Dedifferentiated amniotic fluid mesenchymal stem cell (primary cell): ENCODE measurements at regions not wholly inside any gene's neighbourhood (a gene's known extent, or its start where the extent isn't known, plus 50 kb on each side); places are given as distances from the start of the nearest gene placed in this dataset.

Experiments used
- DNase-seq: peaks from one replicate; pipeline ENCODE4 v3.0.0-alpha.2; 2016; ENCODE audit errors: extremely low spot score

DNA sequence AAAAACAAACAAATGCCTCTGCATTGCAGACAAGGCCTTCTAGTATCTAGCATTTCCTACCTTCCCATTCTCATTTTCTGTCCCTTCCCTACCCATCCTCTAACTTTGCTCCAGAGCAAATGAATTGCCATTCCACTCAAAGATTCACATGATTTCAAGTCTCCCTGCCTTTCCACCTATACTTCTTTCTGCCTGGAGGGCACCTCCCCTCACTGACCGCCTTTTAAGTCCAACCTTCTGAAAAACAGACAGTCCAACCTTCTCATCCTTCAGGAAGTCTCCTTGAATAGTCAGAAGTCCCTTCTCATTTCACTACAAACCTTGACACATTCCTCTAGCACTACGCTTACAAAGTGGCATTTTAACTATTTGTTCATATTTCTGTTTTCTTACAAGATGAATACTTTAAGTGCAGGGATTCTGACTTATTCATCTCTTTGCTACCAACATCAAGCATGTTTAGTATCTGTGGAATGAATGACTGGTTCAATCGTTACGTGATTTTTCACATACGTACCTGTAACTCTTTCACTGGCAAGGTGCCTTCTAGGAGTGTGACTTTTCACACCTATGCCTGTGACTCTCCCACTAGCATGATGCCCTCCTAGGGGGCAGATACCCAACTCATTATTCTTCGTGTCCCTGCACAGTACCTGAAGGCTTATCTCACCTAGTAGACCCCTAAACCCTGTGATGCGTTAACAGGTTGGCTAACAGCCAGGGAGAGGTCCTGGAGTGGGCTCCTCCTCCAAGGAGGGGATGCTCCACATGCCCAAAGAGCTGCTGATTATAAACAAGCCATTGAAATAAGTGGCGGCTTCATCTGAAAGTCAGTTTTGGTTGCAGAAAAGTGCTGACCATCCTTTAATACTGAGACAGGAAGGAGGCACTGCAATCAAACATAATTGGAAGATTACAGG lies 356.2 kb downstream of the MYCN start:
- no peak for DNase-seq

DNA sequence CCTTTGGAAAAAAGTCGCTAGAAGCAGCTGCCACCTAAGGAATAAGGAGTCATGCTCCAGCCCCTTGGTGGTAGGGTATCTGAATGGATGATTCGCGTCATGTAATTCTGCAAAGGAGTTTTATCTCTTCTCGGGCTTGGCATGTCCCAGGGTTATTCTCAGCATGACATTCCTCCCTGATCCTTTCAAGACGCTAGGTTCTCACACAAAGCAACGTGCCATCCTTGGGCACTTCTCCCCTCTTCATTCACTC lies 355.6 kb downstream of the MYCN start:
- DNase-seq, result no peak

DNA sequence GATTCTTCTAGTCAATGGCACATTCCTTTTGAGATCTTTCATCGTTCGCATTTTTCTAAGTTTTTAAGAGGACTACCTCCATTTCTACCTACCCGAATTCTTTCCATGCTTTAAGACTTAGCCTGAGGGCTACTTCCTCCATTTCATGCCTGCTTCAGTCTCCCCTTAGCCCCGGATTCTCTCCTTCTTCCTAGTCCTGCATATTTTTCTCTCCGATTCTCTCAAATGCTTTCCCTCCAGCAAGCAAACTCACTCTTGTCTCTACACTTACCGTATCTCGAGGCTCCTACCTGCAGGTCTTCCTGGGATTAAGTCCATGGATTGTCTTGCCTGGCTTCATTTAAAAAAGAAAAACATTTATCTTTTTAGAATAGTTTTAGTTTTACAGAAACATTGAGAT lies 354.4 kb downstream of the MYCN start:
- no peak for DNase-seq

DNA sequence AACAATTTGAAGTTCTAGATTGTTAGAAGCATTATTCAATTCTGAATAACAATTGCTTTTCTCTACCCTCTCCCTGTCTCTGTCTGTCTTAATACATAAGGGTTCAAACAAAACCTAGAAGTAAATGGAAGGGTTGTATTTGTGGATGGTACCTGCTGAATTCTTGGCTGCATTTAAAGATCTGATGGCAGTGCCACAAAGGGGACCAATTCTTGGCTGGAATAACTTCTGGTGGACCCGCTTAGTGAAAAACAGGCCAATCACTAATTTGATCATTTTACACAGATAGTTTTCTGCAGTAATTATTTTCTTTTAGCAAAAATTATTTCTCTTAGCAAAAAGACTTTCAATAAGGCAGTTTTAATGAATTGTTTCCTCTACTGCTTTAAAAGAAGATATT lies 353.5 kb downstream of the MYCN start:
- no peak for DNase-seq

DNA sequence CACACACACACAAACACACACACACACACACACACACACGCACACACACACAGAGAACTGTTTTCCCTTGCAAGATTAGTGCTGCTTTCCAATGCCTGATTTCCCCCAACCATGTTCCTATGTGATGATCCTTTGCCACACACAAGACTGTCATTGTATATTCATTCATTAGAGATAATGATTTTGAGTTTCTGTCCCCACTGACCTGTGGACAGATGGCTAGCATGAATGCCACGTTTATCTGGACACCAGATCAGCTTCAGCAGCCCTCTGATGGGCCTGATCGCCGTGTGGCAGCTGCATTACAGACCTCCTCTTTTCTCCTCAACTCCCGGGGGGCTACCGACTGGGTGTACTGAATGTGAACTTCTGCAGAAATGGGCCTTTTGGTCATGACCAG lies 353.0 kb downstream of the MYCN start:
- no peak for DNase-seq

DNA sequence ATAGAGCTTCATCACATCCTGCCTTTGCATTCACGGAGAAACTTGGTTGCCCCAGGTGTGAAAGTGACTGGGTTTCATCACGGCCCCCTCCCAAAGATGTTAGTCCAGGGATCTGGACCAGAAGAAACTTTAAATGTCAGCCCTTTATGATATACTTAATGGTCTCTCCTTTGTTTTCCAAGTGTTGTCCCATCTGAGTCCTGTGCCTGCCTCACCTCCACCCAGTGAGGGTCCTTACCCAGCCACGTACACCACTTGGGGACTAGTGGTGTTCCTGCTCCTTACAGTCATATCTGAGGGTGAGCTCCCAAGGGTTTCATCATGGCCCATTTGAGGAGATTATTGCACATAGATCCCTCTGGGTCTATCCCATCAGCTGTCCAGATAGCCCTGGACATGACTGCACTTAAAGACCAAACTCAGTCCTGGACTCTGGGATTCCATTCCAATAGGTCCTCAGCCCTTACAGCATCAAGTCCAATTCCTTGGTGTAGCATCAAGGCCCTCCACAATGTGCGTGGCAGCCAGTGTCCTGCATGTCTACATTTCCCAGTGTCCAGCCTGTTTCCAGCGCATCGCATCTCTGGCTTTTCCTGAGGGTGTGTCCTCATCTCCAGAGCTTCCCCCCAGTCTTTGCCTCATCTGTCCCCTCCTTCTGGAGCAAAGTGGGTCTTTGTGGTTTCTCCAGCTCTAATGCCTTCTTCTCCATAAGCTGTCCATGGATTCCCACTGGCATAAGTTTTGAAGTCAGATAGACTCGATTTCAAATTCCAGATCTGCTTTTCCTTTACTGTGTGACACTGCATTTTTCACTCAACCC lies 351.6 kb downstream of the MYCN start:
- DNase-seq, result no peak

DNA sequence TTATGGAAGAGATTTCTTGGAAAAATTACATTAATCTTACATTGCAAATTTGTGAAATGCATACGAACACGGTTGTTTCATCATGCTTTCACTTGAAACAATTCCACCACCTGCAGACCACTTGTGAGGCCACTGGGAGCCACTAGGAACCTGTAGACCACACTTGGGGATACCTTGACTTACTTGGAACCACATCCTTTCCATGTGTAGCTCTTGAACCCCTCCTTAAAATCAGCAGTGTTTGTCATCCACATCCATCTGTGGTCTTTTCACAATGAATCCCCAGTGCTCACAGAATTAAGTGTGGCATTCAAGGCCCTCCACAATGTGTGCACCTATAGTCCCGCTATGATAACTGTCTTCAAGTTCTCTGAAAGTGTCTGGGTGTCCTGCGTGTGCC lies 350.9 kb downstream of the MYCN start:
- no peak for DNase-seq

DNA sequence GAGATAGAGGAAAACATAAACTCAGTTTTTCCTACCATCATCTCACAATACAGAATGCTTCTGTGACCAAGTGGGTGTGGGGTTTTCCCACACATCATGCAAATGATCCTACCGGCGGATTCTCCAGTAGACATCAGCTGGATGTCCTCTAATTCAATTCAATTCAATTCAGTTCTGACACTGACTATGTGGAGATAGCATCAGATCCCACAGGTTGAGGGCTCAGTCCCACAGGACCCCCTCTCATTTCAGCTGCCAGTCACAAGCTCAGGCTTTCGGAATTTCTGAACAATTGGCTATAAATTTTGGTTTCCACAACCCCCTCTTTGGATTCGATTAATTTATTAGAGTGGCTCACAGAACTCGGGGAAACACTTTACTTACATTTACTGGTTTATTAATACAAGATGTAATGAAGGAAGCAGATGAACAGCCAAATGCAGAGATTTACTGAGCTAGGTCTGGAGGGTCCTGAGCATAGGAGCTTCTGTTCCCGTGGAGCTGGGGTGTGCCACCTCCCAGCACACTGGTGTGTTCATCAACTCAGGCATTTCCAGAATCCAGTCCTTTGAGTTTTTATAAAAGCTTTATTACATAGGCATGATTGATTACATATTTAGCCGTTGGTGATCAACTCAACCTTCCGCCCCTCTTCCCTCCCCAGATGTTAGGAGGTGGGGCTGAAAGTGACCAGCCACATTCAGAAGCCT lies 350.1 kb downstream of the MYCN start:
- DNase-seq, result no peak

DNA sequence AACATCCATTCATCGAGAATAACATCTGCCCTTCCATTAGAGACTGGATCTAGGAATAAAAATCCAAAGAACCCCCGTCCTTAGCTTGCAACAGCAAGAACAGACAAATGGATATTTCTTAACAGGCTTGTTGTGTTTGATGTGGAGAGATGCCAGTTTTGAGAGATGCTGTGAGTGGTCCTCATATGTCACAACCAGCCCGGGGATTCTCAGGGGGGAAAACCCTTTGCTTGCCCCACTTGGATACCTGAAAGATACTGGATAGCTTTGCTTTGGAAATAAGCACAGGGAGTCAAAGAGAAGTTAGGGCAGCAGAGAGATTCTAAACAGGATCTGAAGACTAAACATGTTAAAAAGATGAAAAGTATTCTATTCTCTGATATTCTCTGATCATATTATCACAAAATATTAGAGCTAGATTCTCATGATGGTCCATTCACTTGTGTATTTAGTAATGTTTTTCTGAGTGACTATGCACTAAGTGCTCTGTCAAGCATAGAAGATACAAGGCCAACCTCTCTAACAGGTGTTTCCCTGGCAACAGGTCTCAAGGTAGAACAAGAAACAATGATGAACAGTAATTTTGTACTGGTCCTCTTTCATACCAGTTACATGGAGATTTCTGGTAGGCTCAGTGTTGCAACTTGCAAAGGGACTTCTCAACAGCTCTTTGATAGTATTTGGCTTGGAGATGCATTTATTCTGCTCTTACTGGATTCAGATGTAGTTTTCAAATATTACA lies 348.2 kb downstream of the MYCN start:
- DNase-seq, result no peak

DNA sequence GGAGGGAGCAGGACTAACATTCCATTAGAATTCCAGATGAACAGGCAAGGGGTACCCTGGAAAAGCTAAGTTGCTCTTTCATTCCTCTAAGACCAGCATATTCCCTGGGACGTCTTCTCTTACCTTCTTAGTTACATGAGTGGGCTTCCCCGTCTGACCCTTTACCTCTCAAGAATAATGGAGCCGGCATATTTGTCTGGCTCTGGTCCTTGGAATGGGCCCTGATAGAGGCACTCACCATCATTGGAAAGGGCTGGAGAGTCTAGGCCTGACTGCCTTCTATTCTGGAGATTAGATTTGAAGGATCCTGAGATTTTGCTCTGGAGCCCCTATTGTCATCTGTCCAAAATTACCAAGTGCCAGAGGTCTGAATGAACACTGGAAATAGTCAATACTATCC lies 347.5 kb downstream of the MYCN start:
- no peak for DNase-seq

DNA sequence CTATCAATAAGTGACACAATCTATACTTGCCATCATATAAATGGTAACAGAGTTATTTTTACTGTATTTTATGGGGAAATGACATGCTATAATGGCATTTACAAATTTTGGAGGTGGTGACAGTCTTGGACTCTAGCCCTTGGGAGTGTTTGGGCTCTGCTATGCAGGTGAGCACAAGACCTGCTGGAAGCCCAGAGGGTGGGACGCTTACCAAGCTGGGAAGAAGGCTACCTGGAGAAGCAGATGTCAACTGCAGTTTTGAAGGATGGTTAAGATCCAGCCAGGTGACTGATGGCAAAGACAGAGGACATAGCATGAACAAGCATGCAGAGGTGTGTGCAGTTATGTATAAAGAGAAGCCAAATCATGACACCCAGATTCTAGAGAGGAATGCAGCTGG lies 346.9 kb downstream of the MYCN start:
- no peak for DNase-seq

DNA sequence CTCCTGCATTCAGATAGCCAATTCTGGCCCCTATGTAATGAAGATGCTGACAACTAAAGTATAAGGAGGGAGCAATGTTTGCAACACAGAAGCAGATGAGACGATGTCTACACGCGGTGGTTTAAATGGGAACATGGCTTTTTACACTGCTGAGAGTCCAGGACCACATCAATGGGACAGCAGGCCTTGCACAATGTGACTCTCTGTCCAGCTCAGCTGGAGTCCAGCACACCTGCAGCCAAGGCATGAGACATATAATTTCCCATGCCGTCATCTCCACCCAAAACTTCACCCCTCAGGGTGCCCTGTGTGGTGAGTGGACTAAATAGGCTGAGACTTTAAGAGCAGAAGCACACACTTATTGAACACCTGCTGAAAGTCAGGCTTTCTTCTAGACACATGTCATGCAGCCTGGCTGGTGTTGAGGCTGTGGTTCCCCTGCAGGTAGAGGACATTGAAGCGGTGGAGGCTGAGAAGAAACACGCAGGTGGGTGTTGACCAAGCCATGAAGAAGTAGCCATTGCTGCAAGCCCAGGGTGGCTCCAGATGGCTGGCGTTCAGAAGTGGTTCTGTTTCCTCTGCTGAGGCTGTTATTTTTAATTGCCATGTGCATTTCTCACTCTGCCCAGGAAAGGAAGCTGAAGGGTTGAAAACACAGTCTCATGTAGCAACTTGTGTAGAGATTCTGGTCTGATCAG lies 345.6 kb downstream of the MYCN start:
- DNase-seq, result no peak

DNA sequence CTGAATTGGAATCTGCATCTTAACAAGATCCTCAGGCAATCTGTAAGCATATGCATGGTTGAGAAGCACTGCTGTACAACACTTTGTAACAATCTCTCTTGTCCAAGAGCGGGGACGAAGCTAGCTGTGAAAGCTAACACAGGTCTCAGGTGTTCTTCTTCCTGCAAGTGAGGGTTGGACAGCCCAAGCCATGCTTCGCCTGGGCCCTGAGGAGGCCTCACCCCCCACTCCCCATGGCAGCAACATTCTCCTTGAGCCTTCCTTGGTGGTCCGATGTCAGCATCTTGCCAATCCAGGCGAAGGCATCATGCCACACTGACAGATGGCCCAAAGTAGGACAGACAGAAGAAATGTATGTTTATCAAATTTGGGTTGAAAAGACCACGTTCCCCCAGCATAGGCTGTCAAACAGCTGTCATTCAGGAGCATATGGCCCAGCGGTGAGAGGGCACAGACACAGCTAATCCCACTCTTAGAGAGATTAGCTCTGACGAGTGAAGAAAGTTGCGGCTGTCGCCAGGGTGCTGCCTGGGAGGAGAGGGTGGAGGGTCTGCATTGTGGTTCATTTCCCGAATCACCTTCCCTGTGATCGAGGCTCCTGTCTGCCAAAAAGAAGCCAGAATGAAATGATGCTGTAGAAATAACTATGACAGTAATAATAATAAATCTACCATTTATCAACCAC lies 344.7 kb downstream of the MYCN start:
- no peak for DNase-seq

DNA sequence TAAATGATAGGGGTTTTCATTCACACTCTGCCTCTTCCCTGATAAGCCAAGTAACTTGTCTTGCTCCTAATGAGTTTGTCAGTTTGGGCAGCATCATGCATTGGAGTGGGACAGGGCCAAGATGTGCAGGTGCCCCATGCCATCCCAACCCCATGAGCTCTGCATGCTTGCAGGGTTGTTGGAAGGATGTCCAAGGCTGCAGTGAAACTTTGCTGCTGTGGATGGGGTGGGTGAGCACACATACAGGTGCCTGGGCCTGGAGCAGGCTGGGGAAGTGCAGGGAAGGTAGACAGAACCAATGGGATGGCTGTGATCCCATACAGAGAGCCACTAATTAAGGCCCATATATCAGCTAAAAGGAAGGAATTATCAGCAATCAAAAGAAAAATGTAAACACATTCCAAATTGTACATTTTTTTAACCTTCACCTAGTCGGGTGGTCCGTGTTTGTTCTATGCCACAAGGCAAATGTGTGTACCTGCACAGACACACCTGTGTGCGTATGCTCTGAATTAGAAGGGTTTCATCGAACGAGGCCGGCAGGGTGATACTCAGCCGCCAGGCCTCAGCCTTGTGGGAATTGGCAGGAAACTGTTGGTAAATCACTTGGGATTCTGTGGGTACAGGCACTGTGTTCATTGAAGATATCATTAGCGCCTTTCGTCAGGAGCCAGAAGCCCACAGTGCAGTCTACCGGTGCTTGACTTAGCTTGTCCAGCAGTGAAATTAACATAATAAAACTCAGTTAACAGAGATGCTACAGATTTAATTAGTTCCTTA lies 342.9 kb downstream of the MYCN start:
- DNase-seq, result no peak

DNA sequence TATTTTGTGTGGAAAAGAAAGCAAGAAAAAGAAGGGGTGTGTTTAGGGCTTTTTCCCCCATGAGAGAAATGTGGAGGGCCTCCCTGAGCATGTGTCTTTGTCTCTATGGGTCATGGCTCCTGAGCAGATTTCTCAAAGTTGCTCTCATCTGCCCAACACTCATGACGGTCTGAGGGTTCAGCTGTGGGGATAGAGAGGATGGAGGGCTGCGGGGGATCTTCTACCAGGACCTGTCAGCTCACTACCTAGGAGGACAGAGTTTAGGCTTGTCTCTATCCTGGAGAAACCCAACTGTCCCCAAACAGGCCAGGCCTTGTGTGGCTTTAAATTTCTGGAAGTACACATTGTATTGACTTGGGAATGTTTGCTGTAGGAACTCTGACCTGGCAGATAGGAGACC lies 342.2 kb downstream of the MYCN start:
- DNase-seq, result no peak

DNA sequence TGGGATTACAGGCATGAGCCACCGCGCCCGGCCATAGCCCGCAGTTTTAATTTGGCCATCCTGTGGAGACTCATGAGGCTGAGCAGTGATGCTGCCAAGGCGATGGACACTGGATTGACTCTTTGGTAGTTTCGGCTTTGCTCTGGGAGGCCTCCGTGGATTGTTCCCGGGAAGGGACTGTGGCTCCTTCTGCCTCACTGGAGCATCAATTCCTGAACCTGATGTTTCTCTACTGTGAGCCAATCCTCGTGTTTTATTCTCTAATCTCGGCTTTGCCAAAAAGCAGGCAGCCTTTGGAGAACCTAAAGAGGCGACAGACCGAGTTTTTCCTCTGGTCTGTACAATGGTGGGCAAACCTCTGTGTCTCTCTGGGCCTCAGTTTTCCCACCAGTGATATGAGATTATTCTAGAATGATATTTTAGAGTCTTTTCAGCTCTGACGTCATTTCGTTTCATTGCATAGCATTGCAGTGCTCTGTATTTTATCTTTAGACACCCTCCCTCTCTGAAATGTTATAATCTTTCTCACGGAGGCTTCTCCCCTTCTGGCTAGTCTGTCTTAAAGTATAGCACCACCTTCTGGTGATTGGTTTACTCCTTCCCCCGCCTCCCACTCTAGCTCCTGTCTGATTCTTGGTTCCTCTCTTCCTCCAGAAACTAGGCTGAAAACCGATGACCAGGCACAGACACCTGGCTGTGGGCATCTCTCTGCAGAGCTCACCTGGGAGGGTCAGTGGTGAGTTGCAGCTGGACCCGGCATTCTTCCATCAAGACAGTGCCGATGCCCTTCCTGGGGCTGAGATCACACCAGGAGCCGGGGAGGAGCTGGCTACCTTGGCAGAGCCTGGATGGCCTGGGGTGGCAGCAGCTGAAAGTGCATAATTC lies 341.3 kb downstream of the MYCN start:
- no peak for DNase-seq

DNA sequence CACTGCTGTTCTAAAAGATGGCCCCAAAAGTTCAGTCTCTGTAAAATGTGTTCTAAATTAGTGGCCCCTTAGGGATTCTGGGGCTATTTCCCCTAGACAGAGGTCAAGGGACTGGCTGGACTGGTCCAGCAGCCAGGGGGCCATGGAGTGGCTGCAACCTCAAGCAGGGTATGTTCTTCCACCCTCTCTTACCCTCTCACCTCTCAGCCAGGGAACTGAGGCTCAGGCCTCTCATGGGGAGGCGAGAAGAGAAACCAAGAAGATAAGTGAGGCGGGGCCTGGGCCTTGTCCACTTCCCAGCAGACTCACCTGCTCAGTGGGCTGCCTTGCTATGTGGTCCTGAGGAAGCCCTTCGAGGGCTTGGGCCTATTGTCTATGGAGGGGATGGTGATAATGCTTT lies 339.7 kb downstream of the MYCN start:
- no peak for DNase-seq

DNA sequence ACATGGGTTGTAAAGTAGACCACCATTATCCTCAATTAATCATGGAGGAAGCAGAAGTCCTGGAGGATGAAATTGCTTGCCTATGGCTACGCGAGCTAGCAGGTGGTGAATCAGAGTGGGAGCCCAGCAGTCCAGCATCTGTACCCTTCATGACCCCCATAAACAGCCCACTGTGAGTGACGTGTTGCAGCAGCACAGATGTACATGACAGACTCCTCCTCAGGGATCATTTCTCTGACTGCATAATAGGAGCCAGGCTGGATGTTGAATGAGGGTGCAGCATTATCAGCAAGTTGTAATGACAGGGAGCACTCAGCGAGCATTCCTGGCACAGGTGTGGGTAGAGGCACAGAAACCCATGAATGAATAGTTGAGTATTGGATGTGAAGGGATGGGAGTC lies 339.3 kb downstream of the MYCN start:
- DNase-seq, result no peak

DNA sequence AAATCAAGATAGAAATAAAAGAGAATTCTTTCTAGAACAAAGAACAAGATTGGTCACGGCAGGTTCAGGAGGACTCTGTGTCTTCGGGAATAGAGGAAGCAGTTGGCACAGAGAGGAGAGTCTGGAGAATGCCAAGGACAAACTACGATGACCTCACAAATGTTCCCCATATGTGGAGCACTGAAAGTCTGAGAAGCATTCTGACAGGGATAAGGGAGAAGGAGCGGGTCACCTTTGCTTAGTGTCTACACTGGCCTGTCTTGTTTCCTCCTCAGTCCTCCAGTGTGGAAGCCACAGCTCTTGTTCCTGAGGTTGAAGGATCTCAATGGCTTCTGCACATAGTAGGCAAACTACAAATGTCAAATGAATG lies 338.8 kb downstream of the MYCN start:
- DNase-seq, result no peak
